K562 (cell line): ENCODE measurements at regions not wholly inside any gene's neighbourhood (a gene's known extent, or its start where the extent isn't known, plus 50 kb on each side); places are given as distances from the start of the nearest gene placed in this dataset.

ENCODE experiments used
- ATAC-seq: fragments of 200-7000 bp; cut with Tn5 transposase; 3 replicates; pipeline ENCODE4 v1.9.1; 2020; ENCODE audit warnings: moderate library complexity
- BruUV-seq: library from RNA; stranded (reverse); fragments of 400-500 nt; replicated peaks from 2 replicates; lab custom pipeline; 2021; lab: Mats Ljungman, UMichigan
- CTCF ChIA-PET: fragments of 300-600 bp; formaldehyde crosslinking; extraction: SDS; loops from one replicate; lab custom pipeline; 2021; ENCODE audit warnings: low intra/inter-chr PET ratio; lab: Yijun Ruan, JAX
- POLR2A ChIA-PET: fragments of 300-600, 350-650 bp; sonication (Branson Sonifier 250); formaldehyde crosslinking; extraction: SDS; loops from one replicate; lab custom pipeline; 2021; ENCODE audit warnings: antibody characterized with exemption, inconsistent platforms; lab: Yijun Ruan, JAX
- DNase-seq, 4 experiments: peaks; one replicate each; pipeline versions ENCODE4 v3.0.0 to v3.0.0-alpha.2; 2011 to 2018; ENCODE audit warnings: low spot score in 3 of 4, mixed read lengths in 3 of 4; ENCODE audit errors: extremely low read depth in 1 of 4
- FAIRE-seq: peaks from 2 replicates; lab custom pipeline; 2011; peaks lifted over from hg19 to GRCh38; lab: Jason Lieb, UNC
- H2AFZ ChIP-seq: 2 replicates; pipeline ENCODE4 v1.6.0; 2011; ENCODE audit warnings: low read depth, low read length, control low read depth, inconsistent platforms
- H3K27ac ChIP-seq: fragments of 200-600 bp; 3 replicates; pipeline ENCODE4 v1.8.0; 2011; ENCODE audit warnings: low read depth, mild to moderate bottlenecking, control low read depth, inconsistent platforms, low read length, moderate library complexity, mixed read lengths; ENCODE audit errors: extremely low read depth
- H3K27me3 ChIP-seq, 2 experiments: fragments of 300-600 bp in 1 of 2; 2 replicates in 1 of 2; 3 replicates in 1 of 2; pipeline versions ENCODE4 v1.6.0 to v1.8.0; 2011; ENCODE audit warnings: inconsistent platforms in 2 of 2, low read length in 2 of 2, mild to moderate bottlenecking in 1 of 2, mixed read lengths in 1 of 2, moderate library complexity in 1 of 2; ENCODE audit not compliant: control insufficient read depth in 2 of 2, insufficient read depth in 2 of 2
- H3K36me3 ChIP-seq: fragments of 300-600 bp; 3 replicates; pipeline ENCODE4 v1.8.0; 2011; ENCODE audit warnings: mild to moderate bottlenecking, low read length, inconsistent platforms; ENCODE audit not compliant: control insufficient read depth, insufficient read depth
- H3K4me1 ChIP-seq, 2 experiments: fragments of 200-600 bp in 1 of 2; replicated peaks in 1 of 2; 2 replicates in 1 of 2; 3 replicates in 1 of 2; pipeline versions ENCODE4 v1.5.1 to v1.8.0; 2011; ENCODE audit warnings: inconsistent platforms in 2 of 2, low read length in 2 of 2, mild to moderate bottlenecking in 1 of 2, mixed read lengths in 1 of 2, moderate library complexity in 1 of 2; ENCODE audit not compliant: control insufficient read depth in 2 of 2, insufficient read depth in 2 of 2
- H3K4me2 ChIP-seq: 2 replicates; pipeline ENCODE4 v1.6.1; 2011; ENCODE audit warnings: low read length, control low read depth, inconsistent platforms, mixed read lengths; ENCODE audit not compliant: insufficient read depth
- H3K4me3 ChIP-seq: fragments of 200-600 bp; sonication (generic), shearing (Covaris generic); 2 replicates; pipeline ENCODE4 v1.5.1; 2016; ENCODE audit warnings: control low read depth, inconsistent platforms
- H3K79me2 ChIP-seq: fragments of 200-600 bp; 3 replicates; pipeline ENCODE4 v1.8.0; 2011; ENCODE audit warnings: low read length, inconsistent platforms; ENCODE audit not compliant: control insufficient read depth, insufficient read depth
- H3K9ac ChIP-seq, 2 experiments: 2 replicates each; pipeline versions ENCODE4 v1.6.0 to v1.6.1; 2011; ENCODE audit warnings: low read depth in 2 of 2, low read length in 2 of 2, control low read depth in 1 of 2, inconsistent platforms in 1 of 2, mild to moderate bottlenecking in 1 of 2, mixed read lengths in 1 of 2; ENCODE audit not compliant: insufficient read depth in 1 of 2
- H3K9me1 ChIP-seq: one replicate; pipeline ENCODE4 v1.6.0; 2011; ENCODE audit warnings: inconsistent platforms, mild to moderate bottlenecking, low read length, moderate library complexity; ENCODE audit not compliant: control insufficient read depth, insufficient read depth
- H3K9me3 ChIP-seq: replicated peaks from 2 replicates; pipeline ENCODE4 v1.5.1; 2011; ENCODE audit warnings: low read depth, low read length, inconsistent platforms; ENCODE audit not compliant: control insufficient read depth, insufficient read depth
- H4K20me1 ChIP-seq: replicated peaks from 2 replicates; pipeline ENCODE4 v1.6.1; 2011; ENCODE audit warnings: low read length, inconsistent platforms, mixed read lengths; ENCODE audit not compliant: control insufficient read depth, insufficient read depth
- BCL6 ChIP-seq: fragments of 250-450 bp; sonication (Bioruptor Pico); IDR thresholded peaks from 2 replicates; pipeline ENCODE4 v1.4.0; 2020
- BCOR ChIP-seq: fragments of 450-650 bp; IDR thresholded peaks from 2 replicates; pipeline ENCODE4 v1.6.1; 2016
- CBX5 ChIP-seq: IDR thresholded peaks from 2 replicates; pipeline ENCODE4 v1.6.1; 2014; ENCODE audit warnings: low read depth, borderline replicate concordance
- CCAR2 ChIP-seq: fragments of 200-400 bp; formaldehyde crosslinking; IDR thresholded peaks from 2 replicates; pipeline ENCODE4 v1.6.1; 2017; ENCODE audit warnings: mild to moderate bottlenecking, low read depth, low read length
- ELF4 ChIP-seq: fragments of 450-650 bp; formaldehyde crosslinking; IDR thresholded peaks from 2 replicates; pipeline ENCODE4 v1.4.0; 2022; ENCODE audit warnings: missing genetic modification characterization
- GATAD2B ChIP-seq: fragments of 450-650 bp; IDR thresholded peaks from 2 replicates; pipeline ENCODE4 v1.6.1; 2017; ENCODE audit warnings: mild to moderate bottlenecking, borderline replicate concordance
- HLTF ChIP-seq: fragments of 450-650 bp; IDR thresholded peaks from 2 replicates; pipeline ENCODE4 v1.6.1; 2016
- HSF4 ChIP-seq: fragments of 250-450 bp; sonication (Bioruptor Pico); IDR thresholded peaks from 2 replicates; pipeline ENCODE4 v2.1.2; 2022; ENCODE audit warnings: mild to moderate bottlenecking, moderate library complexity, borderline replicate concordance
- MAFF ChIP-seq: IDR thresholded peaks from 2 replicates; pipeline ENCODE4 v1.6.1; 2012; ENCODE audit warnings: low read length, improper control_type of control experiment
- NR4A1 ChIP-seq, 2 experiments: fragments of 250-450 bp in 1 of 2; fragments of 450-650 bp in 1 of 2; sonication (Bioruptor Pico) in 1 of 2; IDR thresholded peaks; 2 replicates each; pipeline versions ENCODE4 v1.4.0 to v1.6.1; 2016 to 2020; ENCODE audit warnings: mild to moderate bottlenecking in 2 of 2, missing compliant biosample characterization in 1 of 2, missing genetic modification characterization in 1 of 2, moderate library complexity in 1 of 2
- PCBP2 ChIP-seq: fragments of 200-400 bp; formaldehyde crosslinking; IDR thresholded peaks from 2 replicates; pipeline ENCODE4 v1.6.1; 2018; ENCODE audit warnings: low read length, low read depth, mild to moderate bottlenecking, moderate library complexity; ENCODE audit not compliant: poor library complexity, severe bottlenecking
- POLR2B ChIP-seq: fragments of 450-650 bp; IDR thresholded peaks from 2 replicates; pipeline ENCODE4 v1.6.1; 2018; ENCODE audit warnings: low read depth; ENCODE audit not compliant: partially characterized antibody
- PTRF ChIP-seq: fragments of 450-650 bp; IDR thresholded peaks from 2 replicates; pipeline ENCODE4 v1.6.1; 2016; ENCODE audit warnings: mild to moderate bottlenecking, missing genetic modification characterization, missing compliant biosample characterization
- RBM25 ChIP-seq: fragments of 200-400 bp; formaldehyde crosslinking; IDR thresholded peaks from 2 replicates; pipeline ENCODE4 v1.6.1; 2018; ENCODE audit warnings: low read length, low read depth, moderate library complexity; ENCODE audit not compliant: severe bottlenecking
- SIN3A ChIP-seq, 2 experiments: fragments of 150-350 bp in 1 of 2; IDR thresholded peaks; 2 replicates each; pipeline ENCODE4 v1.6.1; 2011 to 2016; ENCODE audit warnings: borderline replicate concordance in 2 of 2, low read depth in 2 of 2, low read length in 2 of 2, mild to moderate bottlenecking in 2 of 2, moderate library complexity in 2 of 2; ENCODE audit not compliant: control insufficient read depth in 1 of 2
- SMARCE1 ChIP-seq: fragments of 450-650 bp; IDR thresholded peaks from 2 replicates; pipeline ENCODE4 v1.7.1; 2016; ENCODE audit warnings: mild to moderate bottlenecking
- SMC3 ChIP-seq: conservative IDR thresholded peaks from 2 replicates; pipeline ENCODE4 v1.6.1; 2011; ENCODE audit warnings: low read depth, low read length, improper control_type of control experiment; ENCODE audit not compliant: insufficient read depth
- WGBS: fragments of 100-300 bp; shearing (Covaris generic); methylation state at CpG from one replicate; pipeline ENCODE4 v1.1.6; 2016; ENCODE audit warnings: low coverage, mixed read lengths; ENCODE audit not compliant: insufficient coverage; ENCODE audit errors: missing lambda C conversion rate; 5-methylcytosine and 5-hydroxymethylcytosine counted together
- in situ Hi-C: fragments of 300-500 bp; cut with MboI; formaldehyde crosslinking; loops from 4 replicates; pipeline ENCODE4 v1.15.0; 2018; ENCODE audit warnings: inconsistent platforms, mixed read lengths
- intact Hi-C: fragments of 100-400 bp; cut with micrococcal nuclease; formaldehyde crosslinking; loops from 2 replicates; pipeline ENCODE4 v1.14.2; 2022

DNA sequence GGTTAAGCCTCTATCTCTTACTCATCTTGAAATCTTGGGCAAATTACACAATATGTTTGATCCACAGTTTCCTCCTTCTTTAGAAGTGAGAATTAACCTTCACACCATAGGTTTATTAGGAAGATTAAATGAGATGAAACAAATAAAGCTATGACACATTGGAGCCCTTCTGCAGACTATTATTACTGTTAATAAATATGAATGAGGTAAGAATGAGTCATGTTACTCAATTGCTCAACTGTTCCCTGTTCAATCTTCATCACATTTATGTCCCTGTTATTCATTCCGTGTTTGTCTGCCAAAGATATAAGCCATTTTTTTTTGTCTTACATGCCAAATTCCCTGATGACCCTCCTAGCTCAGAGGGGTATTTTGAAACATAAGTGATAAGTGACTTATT lies 52.1 kb upstream of the PAPPA start:
- TF ChIP-seq CCAR2 (no peak), NR4A1 (CRISPR knock-in tag; IDR thresholded peaks at IDR 0.05) (no peak), NR4A1 (tag; IDR thresholded peaks at IDR 0.05) (no peak), PTRF (no peak), PCBP2 (no peak)
- Histone ChIP-seq H3K4me3 (no peak overlapping the region), H3K9me3 (no peaks in the 10 kb centered on the region), H3K9ac (no peak overlapping the region), H3K36me3 (no peaks in the 10 kb centered on the region), H3K79me2 (no peaks in the 10 kb centered on the region), H3K9me1 (no peaks in the 10 kb centered on the region), H4K20me1 (no peaks in the 10 kb centered on the region), H3K27me3 (no peaks in the 10 kb centered on the region), H3K27ac (no peak overlapping the region), H3K4me1 (no peaks in the 10 kb centered on the region), H3K4me2 (no peak overlapping the region), H2AFZ (no peak overlapping the region)
- BruUV-seq, result no TSS peak
- CTCF ChIA-PET, result no interaction called here
- 0% methylated on average over 1 of the region's 1 CpG for WGBS
- no peak for ATAC-seq
- intact Hi-C loops, result no loop called here
- DNase-seq, result no peak
- in situ Hi-C loops, result no loop called here
- no peak for FAIRE-seq
- POLR2A ChIA-PET, result no interaction called here

DNA sequence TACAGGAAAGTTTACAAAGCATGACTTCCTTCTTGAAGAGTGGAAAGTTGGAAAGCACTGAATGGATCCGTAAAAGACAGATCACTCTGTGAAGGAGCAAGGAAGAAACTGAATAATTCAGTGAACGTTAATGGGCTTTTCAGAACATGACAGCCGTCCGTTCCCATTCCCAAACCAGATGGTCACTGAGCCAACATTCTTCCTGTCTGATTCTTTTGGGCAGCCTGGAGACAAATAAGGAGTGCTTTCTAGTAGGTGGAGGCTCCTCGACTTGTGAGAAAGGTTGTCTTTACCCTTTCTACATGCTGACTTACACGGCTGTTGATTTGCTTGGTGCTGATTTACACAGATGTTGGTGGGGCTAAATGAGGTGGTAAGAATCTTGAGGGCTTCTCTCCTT lies 51.0 kb upstream of the PAPPA start:
- Histone ChIP-seq H3K4me2 (no peak overlapping the region), H3K36me3 (no peaks in the 10 kb centered on the region), H3K4me1 (no peaks in the 10 kb centered on the region), H3K27ac (no peak overlapping the region), H3K4me3 (no peak overlapping the region), H3K9me3 (no peaks in the 10 kb centered on the region), H3K27me3 (no peaks in the 10 kb centered on the region), H3K9me1 (no peaks in the 10 kb centered on the region), H3K79me2 (no peaks in the 10 kb centered on the region), H4K20me1 (no peaks in the 10 kb centered on the region), H2AFZ (no peak overlapping the region), H3K9ac (no peak overlapping the region)
- FAIRE-seq (no peak), ATAC-seq (no peak), DNase-seq (no peak)
- ChIA-PET POLR2A (no interaction called here), CTCF (no interaction called here)
- in situ Hi-C loops, result no loop called here
- TF ChIP-seq BCL6 (CRISPR knock-in tag) (no peak), HSF4 (CRISPR knock-in tag) (no peak), SMARCE1 (no peak), MAFF (no peak), RBM25 (no peak), SIN3A (IDR thresholded peaks at IDR 0.05; ENCODE audit: borderline replicate concordance in 2 of 2, control insufficient read depth in 1 of 2, low read depth in 2 of 2, low read length in 2 of 2) (no peak), CBX5 (no peak), ELF4 (CRISPR knock-in tag) (no peak), HLTF (no peak), POLR2B (no peak), SMC3 (no peak), BCOR (no peak), GATAD2B (no peak)
- 0% methylated on average over 6 of the region's 6 CpGs for WGBS
- BruUV-seq, result no TSS peak
- intact Hi-C loops, result no loop called here
